GM08714 (cell line): ENCODE measurements at regions not wholly inside any gene's neighbourhood (a gene's known extent, or its start where the extent isn't known, plus 50 kb on each side); places are given as distances from the start of the nearest gene placed in this dataset.
"Not testable (repeated sequence)": the region's sequence is repeated elsewhere in the genome, so short reads cannot be mapped to it uniquely, and the experiment has no call there.

Source experiments
- H3K4me3 ChIP-seq: fragments of 200-500 bp; sonication (Bioruptor generic); 2 replicates; pipeline ENCODE4 v1.5.1; 2014; ENCODE audit warnings: mild to moderate bottlenecking, low read length, inconsistent platforms
- ZNF274 ChIP-seq: IDR thresholded peaks from 2 replicates; pipeline ENCODE4 v1.6.1; 2012; ENCODE audit warnings: mild to moderate bottlenecking, low read depth, low read length

GRCh38 chr7:112994656-112995055 is 92.0 kb downstream of the GPR85 start:
- TF ChIP-seq ZNF274, result no peak
- no peak overlapping the region for H3K4me3 ChIP-seq

- TF ChIP-seq ZNF274, result no peak
- H3K4me3 ChIP-seq, result no peak overlapping the region
Observed at GRCh38 chr7:112990624-112991023, 96.0 kb downstream of the GPR85 start.

GRCh38 chr7:112989531-112989930 is 97.1 kb downstream of the GPR85 start:
- no peak for TF ChIP-seq ZNF274
- no peak overlapping the region for H3K4me3 ChIP-seq

GRCh38 chr7:112987171-112987570 is 99.5 kb downstream of the GPR85 start:
- TF ChIP-seq ZNF274, result no peak
- H3K4me3 ChIP-seq, result no peak overlapping the region

- H3K4me3 ChIP-seq, result no peak overlapping the region
- TF ChIP-seq ZNF274, result no peak
Observed at GRCh38 chr7:112986256-112987031, 100.2 kb downstream of the GPR85 start.

- no peak for TF ChIP-seq ZNF274
- H3K4me3 ChIP-seq, result no peak overlapping the region
Observed at GRCh38 chr7:112985377-112985987, 101.1 kb downstream of the GPR85 start.

GRCh38 chr7:112982441-112983063 is 104.1 kb downstream of the GPR85 start:
- no peak for TF ChIP-seq ZNF274
- H3K4me3 ChIP-seq, result no peak overlapping the region

GRCh38 chr7:112981966-112982365 is 104.7 kb downstream of the GPR85 start:
- no peak overlapping the region for H3K4me3 ChIP-seq
- TF ChIP-seq ZNF274, result no peak

- not testable (repeated sequence) for H3K4me3 ChIP-seq
Observed at GRCh38 chr7:112979055-112979454, 107.6 kb downstream of the GPR85 start.

GRCh38 chr7:112977244-112977955 is 109.2 kb downstream of the GPR85 start:
- not testable (repeated sequence) for H3K4me3 ChIP-seq

- no peak overlapping the region for H3K4me3 ChIP-seq
- TF ChIP-seq ZNF274, result no peak
Observed at GRCh38 chr7:112970771-112971170, 115.9 kb downstream of the GPR85 start.

GRCh38 chr7:112969946-112970345 is 116.7 kb downstream of the GPR85 start:
- no peak for TF ChIP-seq ZNF274
- no peak overlapping the region for H3K4me3 ChIP-seq

GRCh38 chr7:112965506-112965905 is 121.1 kb downstream of the GPR85 start:
- no peak overlapping the region for H3K4me3 ChIP-seq
- TF ChIP-seq ZNF274, result no peak

- TF ChIP-seq ZNF274, result no peak
- H3K4me3 ChIP-seq, result no peak overlapping the region
Observed at GRCh38 chr7:112963634-112964033, 123.0 kb downstream of the GPR85 start.

- no peak overlapping the region for H3K4me3 ChIP-seq
- no peak for TF ChIP-seq ZNF274
Observed at GRCh38 chr7:112962815-112963214, 123.8 kb downstream of the GPR85 start.
